C4-2B (cell line): ENCODE measurements at regions not wholly inside any gene's neighbourhood (a gene's known extent, or its start where the extent isn't known, plus 50 kb on each side); places are given as distances from the start of the nearest gene placed in this dataset.

Experiments used
- ZFX ChIP-seq: fragments of 450-650 bp; IDR thresholded peaks from 2 replicates; pipeline ENCODE4 v1.6.1; 2017
- TF ChIP-seq, protein P1 (sequence below): fragments of 450-650 bp; conservative IDR thresholded peaks from 2 replicates; pipeline ENCODE4 v1.5.1; 2017; ENCODE audit warnings: mild to moderate bottlenecking

- TF ChIP-seq, protein P1, sequence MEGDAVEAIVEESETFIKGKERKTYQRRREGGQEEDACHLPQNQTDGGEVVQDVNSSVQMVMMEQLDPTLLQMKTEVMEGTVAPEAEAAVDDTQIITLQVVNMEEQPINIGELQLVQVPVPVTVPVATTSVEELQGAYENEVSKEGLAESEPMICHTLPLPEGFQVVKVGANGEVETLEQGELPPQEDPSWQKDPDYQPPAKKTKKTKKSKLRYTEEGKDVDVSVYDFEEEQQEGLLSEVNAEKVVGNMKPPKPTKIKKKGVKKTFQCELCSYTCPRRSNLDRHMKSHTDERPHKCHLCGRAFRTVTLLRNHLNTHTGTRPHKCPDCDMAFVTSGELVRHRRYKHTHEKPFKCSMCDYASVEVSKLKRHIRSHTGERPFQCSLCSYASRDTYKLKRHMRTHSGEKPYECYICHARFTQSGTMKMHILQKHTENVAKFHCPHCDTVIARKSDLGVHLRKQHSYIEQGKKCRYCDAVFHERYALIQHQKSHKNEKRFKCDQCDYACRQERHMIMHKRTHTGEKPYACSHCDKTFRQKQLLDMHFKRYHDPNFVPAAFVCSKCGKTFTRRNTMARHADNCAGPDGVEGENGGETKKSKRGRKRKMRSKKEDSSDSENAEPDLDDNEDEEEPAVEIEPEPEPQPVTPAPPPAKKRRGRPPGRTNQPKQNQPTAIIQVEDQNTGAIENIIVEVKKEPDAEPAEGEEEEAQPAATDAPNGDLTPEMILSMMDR, result no peak
- TF ChIP-seq ZFX, result no peak
Observed at GRCh38 chr12:30866256-30866655, 60.3 kb upstream of the TSPAN11 start.
